Activated CD4-positive, alpha-beta T cell treated with anti-CD3 and anti-CD28 coated beads for 4 hours (primary cell): ENCODE measurements at regions not wholly inside any gene's neighbourhood (a gene's known extent, or its start where the extent isn't known, plus 50 kb on each side); places are given as distances from the start of the nearest gene placed in this dataset.
"Not testable (repeated sequence)": the region's sequence is repeated elsewhere in the genome, so short reads cannot be mapped to it uniquely, and the experiment has no call there.

Source experiments
- DNase-seq, 2 donors: peaks; one replicate each; pipeline ENCODE4 v3.0.0-alpha.2; 2020

GRCh38 chr1:218887141-218887925, 286.3 kb upstream of the LYPLAL1 start:
- DNase-seq: no peak

- DNase-seq: no peak
Measured at GRCh38 chr1:218890451-218890850, 283.2 kb upstream of the LYPLAL1 start.

DNA sequence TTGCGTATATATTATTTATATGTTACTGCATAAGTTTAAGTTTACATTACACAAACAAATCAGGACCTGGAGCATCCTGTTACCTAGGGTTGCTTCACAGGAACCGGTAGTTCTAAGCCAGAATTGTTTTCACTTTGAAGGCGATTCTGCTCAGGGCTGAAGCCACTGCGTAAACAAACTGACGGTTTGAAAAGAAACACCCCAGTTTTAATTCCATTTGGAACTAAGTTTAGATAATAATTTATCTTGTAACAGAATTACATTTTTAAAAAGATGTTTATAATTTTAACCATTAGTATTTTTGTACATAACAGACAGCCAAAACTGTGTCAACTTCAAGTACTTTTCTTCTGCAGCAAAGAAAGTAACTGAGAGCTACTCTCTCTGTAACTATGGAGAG, 282.1 kb upstream of the LYPLAL1 start:
- no peak for DNase-seq

DNA sequence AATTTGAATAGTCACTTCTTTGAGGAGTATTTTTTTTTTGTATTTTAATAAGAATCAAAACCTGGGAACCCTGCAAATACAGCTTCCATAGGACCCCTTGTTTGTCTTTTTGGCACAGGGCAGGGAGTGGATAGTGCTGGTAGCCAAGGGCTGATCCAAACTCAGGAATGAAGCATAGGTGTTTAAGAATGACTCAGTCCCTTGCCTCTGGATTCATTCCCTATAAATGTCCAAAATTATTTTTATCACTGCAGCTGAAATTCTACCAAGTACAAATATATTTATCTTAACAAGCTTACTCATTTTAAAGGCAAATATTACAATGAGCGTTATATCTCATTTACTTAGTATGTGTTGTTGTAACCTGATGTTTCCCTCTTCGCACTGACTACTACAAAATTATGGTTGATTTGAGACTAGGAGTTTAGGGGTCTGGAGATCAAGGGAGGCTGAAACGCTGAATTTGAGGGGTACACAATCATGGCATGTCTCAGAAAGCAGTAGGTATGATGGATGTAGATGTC, 278.6 kb upstream of the LYPLAL1 start:
- no peak for DNase-seq

DNA sequence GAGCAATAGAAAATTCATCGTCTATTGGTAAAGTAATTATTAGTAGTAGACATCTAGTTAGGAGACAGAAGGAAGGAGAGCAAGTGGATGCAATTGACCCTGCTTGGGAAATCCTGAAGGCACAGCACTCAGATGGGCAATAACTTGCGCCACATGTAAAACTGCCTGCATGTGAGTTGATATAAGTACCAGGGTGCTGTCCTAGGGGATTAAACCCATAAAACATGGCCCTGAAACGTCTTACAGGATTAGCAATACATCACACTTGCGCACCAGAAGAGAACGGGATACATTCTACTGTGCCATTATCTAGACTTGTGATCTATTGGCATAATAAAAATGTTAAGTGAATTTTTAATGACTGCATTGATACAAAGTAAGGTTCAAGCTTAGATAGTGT, 277.5 kb upstream of the LYPLAL1 start:
- DNase-seq: no peak

DNA sequence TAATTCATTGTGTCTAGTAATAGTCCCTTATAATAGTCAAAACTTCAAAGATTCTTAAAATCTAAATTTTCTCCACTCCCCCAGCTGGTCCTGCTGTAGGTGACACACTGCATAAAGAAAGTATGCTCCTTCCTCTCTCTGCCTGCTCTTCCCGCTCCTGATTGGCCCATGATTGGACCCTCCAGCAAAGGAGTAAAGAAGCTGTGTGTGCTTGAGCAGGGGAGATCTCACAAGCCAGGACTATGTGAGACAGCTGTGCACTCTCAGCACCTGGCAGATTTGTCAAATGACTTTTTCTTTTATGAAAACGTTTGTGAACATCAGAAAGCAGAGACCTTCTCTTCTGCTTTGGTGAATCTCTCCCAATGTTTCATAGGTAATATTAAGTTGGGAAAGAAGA, 274.8 kb upstream of the LYPLAL1 start:
- DNase-seq: no peak

GRCh38 chr1:218900615-218901014, 273.1 kb upstream of the LYPLAL1 start:
- no peak for DNase-seq

GRCh38 chr1:218904416-218904815, 269.3 kb upstream of the LYPLAL1 start:
- DNase-seq: no peak

GRCh38 chr1:218916720-218917119, 257.0 kb upstream of the LYPLAL1 start:
- DNase-seq: no peak

- DNase-seq: no peak
Measured at GRCh38 chr1:218917656-218918055, 256.0 kb upstream of the LYPLAL1 start.

DNA sequence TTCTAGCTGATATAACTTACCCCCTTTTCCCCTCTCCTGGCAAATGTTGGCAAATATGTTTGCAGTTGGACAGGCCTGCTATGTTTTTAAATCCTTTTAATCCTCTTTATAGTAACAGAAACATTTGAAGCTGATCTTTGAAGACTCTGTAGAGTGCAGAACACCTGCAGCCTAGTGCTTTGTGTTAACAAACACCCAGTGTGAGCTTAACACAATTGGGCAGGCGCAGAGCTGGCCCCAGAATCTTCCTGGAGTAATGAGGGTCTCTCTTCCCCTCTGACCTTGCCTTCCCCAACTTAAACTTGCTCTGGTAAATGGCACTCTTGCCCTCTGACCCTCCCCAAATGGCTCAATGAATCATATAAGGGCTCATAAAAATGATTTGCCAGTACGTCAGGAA, 247.9 kb upstream of the LYPLAL1 start:
- DNase-seq: no peak

- no peak for DNase-seq
Measured at GRCh38 chr1:218926631-218927030, 247.0 kb upstream of the LYPLAL1 start.

DNA sequence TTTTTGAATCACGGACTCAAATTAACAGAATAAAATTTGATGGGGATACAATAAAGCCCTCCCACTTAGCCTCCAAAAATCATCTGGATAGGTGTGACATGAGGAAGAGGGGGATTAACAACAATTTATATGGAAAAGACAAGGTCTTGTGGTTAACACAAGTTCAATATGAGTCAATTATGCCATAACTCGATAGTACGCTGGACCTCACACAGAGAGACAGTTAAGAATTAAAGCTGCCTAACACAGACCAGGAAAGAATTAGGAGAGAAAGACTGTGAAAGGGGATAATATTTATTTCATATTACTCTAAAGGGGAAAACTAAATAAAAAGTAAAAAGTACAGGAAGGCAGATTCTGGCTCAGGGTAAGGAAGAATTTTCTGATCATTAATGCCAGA, 243.7 kb upstream of the LYPLAL1 start:
- DNase-seq: no peak

GRCh38 chr1:218930472-218931241, 243.0 kb upstream of the LYPLAL1 start:
- DNase-seq: no peak

- no peak for DNase-seq
Measured at GRCh38 chr1:218931324-218931723, 242.4 kb upstream of the LYPLAL1 start.

DNA sequence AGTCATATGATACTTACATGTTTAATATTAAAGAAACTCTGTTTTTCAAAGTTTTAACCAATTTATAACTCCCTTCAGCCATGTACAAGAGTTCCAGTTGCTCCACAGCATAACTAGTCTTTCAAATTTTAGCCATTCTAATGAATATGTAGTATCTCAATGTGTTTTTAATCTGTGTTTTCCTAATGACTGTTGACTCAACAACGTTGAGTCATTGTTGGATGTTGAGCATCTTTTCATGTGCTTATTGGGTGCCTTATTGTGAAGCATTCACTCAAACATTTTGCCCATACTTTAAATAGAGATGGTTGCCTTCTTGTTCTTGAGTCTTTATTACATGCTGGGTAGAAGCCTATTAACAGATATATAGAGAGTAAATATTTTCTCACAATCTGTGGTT, 240.2 kb upstream of the LYPLAL1 start:
- DNase-seq: no peak

- DNase-seq: not testable (repeated sequence)
Measured at GRCh38 chr1:218935408-218935807, 238.3 kb upstream of the LYPLAL1 start.

- no peak for DNase-seq
Measured at GRCh38 chr1:218938259-218938658, 235.4 kb upstream of the LYPLAL1 start.

- DNase-seq: no peak
Measured at GRCh38 chr1:218939095-218939494, 234.6 kb upstream of the LYPLAL1 start.

DNA sequence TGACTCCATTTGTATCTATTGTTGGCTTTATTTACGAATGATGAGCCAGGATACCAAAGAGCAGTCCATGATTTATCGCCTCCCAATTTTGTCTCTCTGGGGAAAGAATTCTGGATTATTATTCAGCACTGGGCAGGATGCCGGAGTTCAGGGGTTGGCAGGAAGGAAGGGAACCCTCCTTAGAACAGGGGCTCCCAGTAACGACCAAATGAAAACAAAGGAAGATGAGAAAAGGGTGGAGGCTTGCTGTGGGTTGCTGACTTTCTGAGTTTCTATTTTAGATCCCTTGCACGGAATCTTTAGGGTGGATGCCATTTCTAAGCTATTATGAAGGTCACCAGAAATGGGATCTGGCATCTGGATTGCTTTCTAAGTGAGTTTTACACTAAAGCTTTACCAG, 231.2 kb upstream of the LYPLAL1 start:
- no peak for DNase-seq

DNA sequence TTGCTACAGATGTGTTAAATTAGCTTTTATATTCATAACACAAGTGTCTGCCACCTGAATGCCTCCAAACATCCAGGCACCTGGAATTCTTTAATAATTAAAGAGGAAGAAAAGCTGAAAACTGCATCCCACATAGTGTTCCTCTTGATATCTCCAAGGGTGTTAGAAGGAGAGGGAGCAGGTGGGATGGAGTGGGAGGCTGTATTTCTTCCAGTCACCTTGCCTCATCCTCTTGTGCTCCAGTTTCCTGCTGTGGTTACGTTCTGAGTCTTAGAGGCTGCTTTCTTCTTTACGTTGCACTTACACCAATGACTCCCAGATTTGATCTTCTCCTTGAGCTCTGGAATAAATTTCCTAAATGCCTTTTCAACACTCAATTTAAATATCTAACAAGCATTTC, 230.3 kb upstream of the LYPLAL1 start:
- DNase-seq: no peak

GRCh38 chr1:218945050-218945449, 228.6 kb upstream of the LYPLAL1 start:
- DNase-seq: no peak

DNA sequence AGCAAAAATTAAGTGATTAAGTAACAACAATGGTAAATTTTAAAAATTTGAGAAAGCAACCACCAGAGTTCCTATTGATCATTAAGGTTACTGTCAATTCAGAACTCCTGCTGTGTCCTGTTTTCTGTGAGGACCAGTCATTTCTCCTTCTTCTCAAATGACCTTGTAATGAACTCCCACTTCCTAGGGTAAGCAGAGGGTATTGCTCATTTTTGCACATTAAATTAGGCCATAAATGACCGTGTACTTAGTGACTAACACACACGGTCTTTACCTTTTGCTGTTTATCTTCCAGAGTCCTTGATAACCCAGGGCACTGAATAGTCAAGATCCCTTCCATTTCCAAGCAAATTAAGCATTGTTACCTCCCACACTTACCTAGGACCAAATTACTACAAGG, 227.5 kb upstream of the LYPLAL1 start:
- DNase-seq: no peak

DNA sequence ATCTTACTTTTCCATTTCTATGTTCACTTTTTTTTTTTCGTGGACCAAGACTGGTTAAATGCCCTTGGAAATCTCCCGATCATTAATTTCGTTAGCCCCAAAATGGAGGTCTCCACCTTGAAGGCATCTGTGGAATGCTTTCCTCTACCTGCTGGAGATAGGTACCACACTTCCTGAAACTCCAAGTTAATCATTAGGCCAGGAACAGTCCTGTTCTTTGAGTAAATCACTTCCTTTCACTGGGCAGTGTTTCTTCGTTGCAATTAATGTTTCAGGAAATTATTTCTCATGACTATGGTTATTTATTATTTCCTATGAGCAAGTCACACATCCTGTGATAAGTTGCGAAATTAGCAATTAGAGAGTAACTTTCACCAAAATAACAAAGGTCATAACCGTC, 225.2 kb upstream of the LYPLAL1 start:
- no peak for DNase-seq
